ENCODE measurements at regions not wholly inside any gene's neighbourhood (a gene's known extent, or its start where the extent isn't known, plus 50 kb on each side); places are given as distances from the start of the nearest gene placed in this dataset.

DNA sequence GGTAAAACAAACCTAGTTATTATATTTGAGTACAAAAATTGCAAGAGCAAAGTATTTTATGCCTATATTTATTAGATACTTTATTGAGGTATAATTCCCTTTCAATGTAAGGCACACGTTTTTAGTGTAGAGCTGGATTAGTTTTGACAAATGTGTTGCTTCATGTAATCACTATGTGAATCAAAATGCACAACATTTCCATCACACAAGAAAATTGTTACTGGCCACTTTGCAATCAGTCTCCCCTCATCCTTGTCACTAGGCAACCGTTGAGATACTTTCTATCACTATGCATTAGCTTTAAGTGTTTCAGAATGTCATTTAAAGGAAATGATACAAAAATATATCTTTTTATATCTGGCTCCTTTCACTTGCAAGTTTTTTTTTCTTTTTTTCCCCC is 531.0 kb downstream of the CCER1 start:
- FAIRE-seq (no peak), DNase-seq (ENCODE audit: low read depth) (no peak)
- no peaks in the 10 kb centered on the region for H3K36me3 Mint-ChIP-seq (ENCODE audit: low read depth, unreplicated experiment)
- no peaks in the 10 kb centered on the region for H3K9me3 ChIP-seq (ENCODE audit: insufficient read depth, low read depth, low read length)
- no peaks in the 10 kb centered on the region for H3K4me1 ChIP-seq (ENCODE audit: insufficient read depth, low read length)
- no peak overlapping the region for H3K27ac Mint-ChIP-seq (ENCODE audit: unreplicated experiment)
- no peak overlapping the region for H2AFZ ChIP-seq (ENCODE audit: low read depth, low read length)
- no peak overlapping the region for H3K4me3 ChIP-seq (ENCODE audit: insufficient read depth, low read depth, low read length)
- H3K9ac ChIP-seq (ENCODE audit: low read length): no peak overlapping the region
- TF ChIP-seq, protein P1, sequence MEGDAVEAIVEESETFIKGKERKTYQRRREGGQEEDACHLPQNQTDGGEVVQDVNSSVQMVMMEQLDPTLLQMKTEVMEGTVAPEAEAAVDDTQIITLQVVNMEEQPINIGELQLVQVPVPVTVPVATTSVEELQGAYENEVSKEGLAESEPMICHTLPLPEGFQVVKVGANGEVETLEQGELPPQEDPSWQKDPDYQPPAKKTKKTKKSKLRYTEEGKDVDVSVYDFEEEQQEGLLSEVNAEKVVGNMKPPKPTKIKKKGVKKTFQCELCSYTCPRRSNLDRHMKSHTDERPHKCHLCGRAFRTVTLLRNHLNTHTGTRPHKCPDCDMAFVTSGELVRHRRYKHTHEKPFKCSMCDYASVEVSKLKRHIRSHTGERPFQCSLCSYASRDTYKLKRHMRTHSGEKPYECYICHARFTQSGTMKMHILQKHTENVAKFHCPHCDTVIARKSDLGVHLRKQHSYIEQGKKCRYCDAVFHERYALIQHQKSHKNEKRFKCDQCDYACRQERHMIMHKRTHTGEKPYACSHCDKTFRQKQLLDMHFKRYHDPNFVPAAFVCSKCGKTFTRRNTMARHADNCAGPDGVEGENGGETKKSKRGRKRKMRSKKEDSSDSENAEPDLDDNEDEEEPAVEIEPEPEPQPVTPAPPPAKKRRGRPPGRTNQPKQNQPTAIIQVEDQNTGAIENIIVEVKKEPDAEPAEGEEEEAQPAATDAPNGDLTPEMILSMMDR (IDR thresholded peaks at IDR 0.05; ENCODE audit: insufficient read depth, low read depth, low read length): no peak
- no peak for TF ChIP-seq EZH2 (IDR thresholded peaks at IDR 0.05; ENCODE audit: insufficient read depth, low read length)
- H3K4me1 Mint-ChIP-seq (ENCODE audit: low read depth, unreplicated experiment): no peaks in the 10 kb centered on the region
- H3K27me3 Mint-ChIP-seq (ENCODE audit: low read depth, unreplicated experiment): no peaks in the 10 kb centered on the region
- no peaks in the 10 kb centered on the region for H3K36me3 ChIP-seq (ENCODE audit: insufficient read depth, low read length)
- no peaks in the 10 kb centered on the region for H4K20me1 ChIP-seq (ENCODE audit: insufficient read depth, low read length)
- H3K4me3 Mint-ChIP-seq (ENCODE audit: unreplicated experiment): no peak overlapping the region
- no peaks in the 10 kb centered on the region for H3K9me3 Mint-ChIP-seq (ENCODE audit: unreplicated experiment)
- no peak overlapping the region for H3K4me2 ChIP-seq (ENCODE audit: low read length)
- no peaks in the 10 kb centered on the region for H3K27me3 ChIP-seq (ENCODE audit: insufficient read depth, low read length)
- no peaks in the 10 kb centered on the region for H3K79me2 ChIP-seq (ENCODE audit: insufficient read depth, low read length)
- H3K27ac ChIP-seq (ENCODE audit: low read depth, low read length): no peak overlapping the region

DNA sequence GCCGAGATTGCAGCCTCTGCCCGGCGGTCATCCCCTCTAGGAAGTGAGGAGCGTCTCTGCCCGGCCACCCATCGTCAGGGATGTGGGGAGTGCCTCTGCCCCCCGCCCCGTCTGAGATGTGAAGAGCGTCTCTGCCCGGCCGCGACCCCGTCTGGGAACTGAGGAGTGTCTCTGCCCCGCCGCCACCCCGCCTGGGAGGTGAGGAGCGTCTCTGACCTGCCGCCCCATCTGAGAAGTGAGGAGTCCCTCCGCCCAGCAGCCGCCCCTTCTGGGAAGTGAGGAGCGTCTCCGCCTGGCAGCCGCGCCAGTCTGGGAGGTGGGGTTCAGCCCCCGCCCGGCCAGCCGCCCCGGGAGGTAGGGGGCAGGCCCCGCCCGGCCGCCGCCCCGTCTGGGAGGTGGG is 544.0 kb downstream of the CCER1 start:
- no peak overlapping the region for H3K4me3 ChIP-seq (ENCODE audit: insufficient read depth, low read depth, low read length)
- no peaks in the 10 kb centered on the region for H3K36me3 Mint-ChIP-seq (ENCODE audit: low read depth, unreplicated experiment)
- H3K4me1 ChIP-seq (ENCODE audit: insufficient read depth, low read length): no peaks in the 10 kb centered on the region
- no peaks in the 10 kb centered on the region for H3K79me2 ChIP-seq (ENCODE audit: insufficient read depth, low read length)
- no peak for FAIRE-seq
- H3K9me3 Mint-ChIP-seq (ENCODE audit: unreplicated experiment): peaks cover 2% of the 10 kb centered on the region
- no peaks in the 10 kb centered on the region for H3K36me3 ChIP-seq (ENCODE audit: insufficient read depth, low read length)
- no peak for TF ChIP-seq EZH2 (IDR thresholded peaks at IDR 0.05; ENCODE audit: insufficient read depth, low read length)
- TF ChIP-seq, protein P1 (IDR thresholded peaks at IDR 0.05; ENCODE audit: insufficient read depth, low read depth, low read length): no peak
- no peaks in the 10 kb centered on the region for H4K20me1 ChIP-seq (ENCODE audit: insufficient read depth, low read length)
- H3K27ac ChIP-seq (ENCODE audit: low read depth, low read length): no peak overlapping the region
- H3K4me1 Mint-ChIP-seq (ENCODE audit: low read depth, unreplicated experiment): no peaks in the 10 kb centered on the region
- no peak overlapping the region for H3K4me3 Mint-ChIP-seq (ENCODE audit: unreplicated experiment)
- H3K27me3 Mint-ChIP-seq (ENCODE audit: low read depth, unreplicated experiment): no peaks in the 10 kb centered on the region
- no peak overlapping the region for H2AFZ ChIP-seq (ENCODE audit: low read depth, low read length)
- no peak overlapping the region for H3K4me2 ChIP-seq (ENCODE audit: low read length)
- H3K9ac ChIP-seq (ENCODE audit: low read length): no peak overlapping the region
- no peak overlapping the region for H3K27ac Mint-ChIP-seq (ENCODE audit: unreplicated experiment)
- H3K27me3 ChIP-seq (ENCODE audit: insufficient read depth, low read length): no peaks in the 10 kb centered on the region
- no peaks in the 10 kb centered on the region for H3K9me3 ChIP-seq (ENCODE audit: insufficient read depth, low read depth, low read length)
- DNase-seq (ENCODE audit: low read depth): no peak

DNA sequence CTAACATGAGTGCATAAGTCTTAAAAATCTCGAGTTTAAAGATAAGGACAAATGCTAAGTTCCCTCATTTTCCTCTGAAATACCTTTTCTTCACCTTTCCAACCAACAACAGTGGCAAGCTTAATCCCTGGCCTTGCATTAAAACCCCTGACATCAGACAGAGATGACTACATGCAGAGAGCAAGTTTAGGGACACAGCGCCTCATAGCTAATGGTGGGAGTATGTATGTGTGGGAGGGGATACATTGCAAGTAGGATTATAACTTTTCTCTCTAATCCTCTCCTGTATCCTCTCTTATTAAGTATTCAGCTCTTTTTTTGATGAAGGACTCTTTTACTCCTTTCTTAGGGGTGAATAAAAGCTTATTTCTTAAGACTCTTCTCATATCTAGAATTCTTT is 547.1 kb downstream of the CCER1 start:
- Mint-ChIP-seq H3K27ac (ENCODE audit: unreplicated experiment) (no peak overlapping the region), H3K9me3 (ENCODE audit: unreplicated experiment) (peaks cover 2% of the 10 kb centered on the region), H3K4me1 (ENCODE audit: low read depth, unreplicated experiment) (no peaks in the 10 kb centered on the region), H3K36me3 (ENCODE audit: low read depth, unreplicated experiment) (no peaks in the 10 kb centered on the region), H3K4me3 (ENCODE audit: unreplicated experiment) (no peak overlapping the region), H3K27me3 (ENCODE audit: low read depth, unreplicated experiment) (no peaks in the 10 kb centered on the region)
- Histone ChIP-seq H3K36me3 (ENCODE audit: insufficient read depth, low read length) (no peaks in the 10 kb centered on the region), H4K20me1 (ENCODE audit: insufficient read depth, low read length) (no peaks in the 10 kb centered on the region), H3K27ac (ENCODE audit: low read depth, low read length) (no peak overlapping the region), H3K4me1 (ENCODE audit: insufficient read depth, low read length) (no peaks in the 10 kb centered on the region), H3K9ac (ENCODE audit: low read length) (no peak overlapping the region), H3K4me3 (ENCODE audit: insufficient read depth, low read depth, low read length) (no peak overlapping the region), H2AFZ (ENCODE audit: low read depth, low read length) (no peak overlapping the region), H3K4me2 (ENCODE audit: low read length) (no peak overlapping the region), H3K27me3 (ENCODE audit: insufficient read depth, low read length) (no peaks in the 10 kb centered on the region), H3K79me2 (ENCODE audit: insufficient read depth, low read length) (no peaks in the 10 kb centered on the region), H3K9me3 (ENCODE audit: insufficient read depth, low read depth, low read length) (no peaks in the 10 kb centered on the region)
- no peak for TF ChIP-seq EZH2 (IDR thresholded peaks at IDR 0.05; ENCODE audit: insufficient read depth, low read length)
- TF ChIP-seq, protein P1 (IDR thresholded peaks at IDR 0.05; ENCODE audit: insufficient read depth, low read depth, low read length): no peak
- FAIRE-seq (no peak), DNase-seq (ENCODE audit: low read depth) (no peak)
